ENCODE measurements at regions not wholly inside any gene's neighbourhood (a gene's known extent, or its start where the extent isn't known, plus 50 kb on each side); places are given as distances from the start of the nearest gene placed in this dataset.
A peak's percentile ranks its signal among the peaks of the same experiment; 100 is the strongest.

DNA sequence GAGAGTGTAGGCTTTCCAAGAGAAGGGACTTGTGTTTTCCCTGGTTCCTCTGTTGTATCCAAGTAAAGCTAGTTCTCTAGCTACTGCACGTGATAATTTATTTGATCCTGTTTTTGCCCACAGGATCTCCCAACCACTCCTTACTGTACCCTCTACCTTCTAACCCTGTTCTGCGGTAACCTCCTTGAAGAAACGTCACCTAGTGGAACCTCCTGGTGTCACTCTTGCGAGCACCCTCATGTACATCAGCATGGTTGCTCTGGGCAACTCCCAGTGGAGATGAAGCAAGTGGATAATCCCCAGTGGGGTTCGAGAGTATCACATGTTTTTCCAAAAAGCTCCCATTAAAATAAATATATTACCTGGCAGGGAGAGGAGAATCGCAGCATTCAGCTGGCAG, 108.9 kb upstream of the CLMP start:
- no peak for DNase-seq (ENCODE audit: low spot score)

DNA sequence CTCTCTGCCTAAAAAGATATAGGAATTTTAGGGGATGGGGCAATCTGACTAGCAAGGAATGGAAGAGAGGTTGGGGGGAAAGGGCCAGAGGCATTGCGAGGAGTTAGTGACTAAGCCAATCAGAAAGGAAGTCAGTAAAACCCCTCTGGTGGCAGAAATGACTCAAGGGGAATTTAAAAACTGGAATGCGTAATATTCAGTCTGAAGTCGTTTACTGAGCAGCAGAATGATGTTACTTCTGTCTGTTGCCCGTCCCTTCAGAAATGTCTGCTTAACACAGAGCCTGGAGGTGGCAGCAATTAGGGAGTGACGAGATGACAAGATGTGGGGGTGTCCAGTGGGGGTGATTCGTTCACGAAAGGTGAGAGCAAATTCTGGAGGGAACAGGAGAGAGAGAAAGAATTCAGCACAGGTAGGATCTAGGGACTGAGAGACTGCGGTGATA, 107.7 kb upstream of the CLMP start:
- no peak for DNase-seq (ENCODE audit: low spot score)

- peak; percentile 24 for DNase-seq (ENCODE audit: low spot score)
Measured at GRCh38 chr11:123301696-123302400, 106.8 kb upstream of the CLMP start.

GRCh38 chr11:123301013-123301591, 106.1 kb upstream of the CLMP start:
- no peak for DNase-seq (ENCODE audit: low spot score)

DNA sequence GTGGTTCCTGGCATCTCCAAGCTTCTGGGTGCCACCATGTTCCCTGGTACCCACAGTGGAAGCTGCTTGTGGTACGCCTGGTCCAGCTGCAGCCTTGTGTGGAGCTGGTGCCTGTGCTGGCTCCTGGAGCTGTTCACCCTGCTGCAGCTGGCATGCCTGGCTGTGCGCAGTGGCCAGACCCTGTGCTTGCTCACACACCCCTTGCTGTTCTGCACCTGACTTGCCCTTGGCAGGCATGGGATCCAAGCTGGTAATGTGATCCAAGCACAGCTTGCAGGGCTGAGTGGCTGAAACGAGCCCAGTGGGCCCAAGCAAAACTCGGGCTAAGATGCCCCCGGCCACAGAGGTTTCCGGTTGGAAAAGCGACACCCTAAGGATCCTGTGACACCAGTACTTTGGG, 104.7 kb upstream of the CLMP start:
- DNase-seq (ENCODE audit: low spot score) = no peak

DNA sequence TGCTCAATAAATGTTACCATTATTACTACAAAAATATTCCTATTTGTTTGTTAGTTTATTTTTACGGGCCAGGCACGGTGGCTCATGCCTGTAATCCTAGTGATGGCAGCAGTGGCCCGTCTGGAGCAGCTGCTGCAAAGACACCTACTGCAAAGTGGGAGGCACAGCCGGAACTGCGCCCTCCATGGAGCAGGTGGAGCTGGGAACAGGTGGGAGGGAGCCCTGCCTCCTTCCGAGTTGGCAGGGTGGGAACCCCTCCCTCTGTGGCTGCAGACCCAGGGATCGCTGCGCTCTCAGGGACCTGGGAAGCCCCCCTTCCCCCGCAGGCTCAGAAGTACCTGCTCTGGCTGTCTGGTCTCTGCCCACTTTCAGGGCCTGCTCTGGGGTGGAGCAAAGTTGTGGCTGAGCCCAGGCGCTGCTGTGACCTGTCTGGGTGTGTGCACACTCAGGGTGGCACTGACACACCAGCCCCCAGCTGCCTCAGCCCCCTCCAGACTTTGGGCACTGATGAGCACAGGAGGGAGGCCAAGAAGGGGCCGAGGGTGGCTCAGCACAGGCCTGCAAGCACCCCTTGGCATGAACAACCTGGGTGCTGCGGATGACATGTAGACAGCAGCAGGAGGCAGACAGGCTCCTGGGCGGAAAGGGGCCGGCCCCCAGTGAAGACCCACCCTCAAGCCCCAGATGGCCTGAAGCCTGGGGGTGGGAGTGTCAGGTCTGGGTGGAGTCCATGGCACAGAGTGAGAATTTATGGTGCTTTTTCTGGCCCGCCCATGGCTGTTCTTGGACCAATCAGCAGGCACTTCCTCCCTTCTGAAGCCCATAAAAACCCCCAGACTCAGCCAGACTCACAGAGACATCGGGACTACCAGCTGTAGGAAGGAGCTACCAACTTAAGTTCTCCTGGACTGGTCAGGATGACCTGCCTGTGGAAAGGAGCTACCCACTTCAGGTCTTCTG, 103.7 kb upstream of the CLMP start:
- no peak for DNase-seq (ENCODE audit: low spot score)

DNA sequence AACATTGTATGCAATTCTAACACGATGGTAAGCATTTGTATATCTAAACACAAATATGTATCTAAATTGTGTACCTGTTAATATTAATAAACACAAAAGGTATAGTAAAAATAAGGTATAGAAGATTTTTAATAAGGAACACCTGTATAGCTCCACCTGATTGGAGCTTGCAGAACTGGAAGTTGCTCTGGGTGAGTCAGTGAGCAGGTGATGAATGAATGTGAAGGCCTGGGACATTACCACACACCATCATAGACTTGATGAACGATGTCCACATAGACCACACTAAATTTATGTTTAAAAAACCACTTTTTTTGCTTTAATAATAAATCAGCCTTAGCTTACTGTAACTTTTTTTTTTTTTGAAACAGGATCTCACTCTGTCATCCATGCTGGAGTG, 97.6 kb upstream of the CLMP start:
- DNase-seq (ENCODE audit: low spot score) = no peak

DNA sequence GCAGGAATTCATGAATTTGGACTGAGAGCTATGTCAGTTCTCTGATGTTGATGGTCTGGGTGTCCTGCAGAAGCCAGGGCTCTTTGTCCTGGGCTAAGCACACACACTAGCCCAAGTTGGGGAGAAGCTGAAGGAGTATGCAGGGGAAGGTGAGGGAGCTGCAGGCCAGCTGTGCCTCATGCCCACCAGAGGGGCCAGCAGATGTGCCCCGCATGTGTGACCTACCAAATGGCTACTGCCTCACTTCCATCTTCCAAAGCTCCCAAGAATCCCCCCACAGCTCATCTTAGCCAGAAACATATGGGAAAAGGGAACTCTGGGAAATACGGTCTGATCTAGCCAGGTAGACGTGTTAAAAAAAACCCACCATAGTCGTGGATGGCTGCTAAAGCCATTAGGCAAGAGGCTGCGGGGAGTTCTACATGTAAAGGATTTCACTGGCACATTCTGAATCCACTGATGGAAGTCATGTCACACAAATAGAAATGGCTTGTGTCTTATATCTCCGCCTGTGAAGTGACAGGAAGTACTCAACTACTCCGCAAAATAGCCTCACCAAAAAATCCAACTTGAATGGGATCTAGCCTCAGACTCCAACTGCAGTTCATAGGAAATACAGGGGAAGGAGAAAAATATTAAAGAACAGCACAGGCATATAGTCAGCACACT, 96.3 kb upstream of the CLMP start:
- DNase-seq (ENCODE audit: low spot score) = no peak

DNA sequence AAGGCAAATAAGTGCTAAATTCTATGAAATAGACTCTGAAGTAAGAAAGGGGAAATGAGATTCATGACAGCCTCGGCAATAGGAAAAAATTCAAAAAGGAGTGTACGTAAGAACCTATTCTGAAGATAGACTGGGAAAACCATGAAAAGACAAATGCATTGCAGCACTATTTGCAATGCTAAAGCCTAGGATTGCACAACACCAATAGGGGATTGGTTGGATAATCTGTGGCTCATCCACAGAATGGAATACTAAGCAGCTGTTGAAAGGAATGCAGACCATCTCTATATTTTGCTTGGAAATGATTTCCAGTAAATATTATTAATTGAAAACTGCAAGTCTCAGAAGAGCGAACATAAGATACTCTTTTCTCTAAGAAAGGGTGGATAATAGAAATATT, 91.7 kb upstream of the CLMP start:
- DNase-seq (ENCODE audit: low spot score) = no peak

- no peak for DNase-seq (ENCODE audit: low spot score)
Measured at GRCh38 chr11:123286255-123286654, 91.2 kb upstream of the CLMP start.

- DNase-seq (ENCODE audit: low spot score) = no peak
Measured at GRCh38 chr11:123284454-123284853, 89.4 kb upstream of the CLMP start.

DNA sequence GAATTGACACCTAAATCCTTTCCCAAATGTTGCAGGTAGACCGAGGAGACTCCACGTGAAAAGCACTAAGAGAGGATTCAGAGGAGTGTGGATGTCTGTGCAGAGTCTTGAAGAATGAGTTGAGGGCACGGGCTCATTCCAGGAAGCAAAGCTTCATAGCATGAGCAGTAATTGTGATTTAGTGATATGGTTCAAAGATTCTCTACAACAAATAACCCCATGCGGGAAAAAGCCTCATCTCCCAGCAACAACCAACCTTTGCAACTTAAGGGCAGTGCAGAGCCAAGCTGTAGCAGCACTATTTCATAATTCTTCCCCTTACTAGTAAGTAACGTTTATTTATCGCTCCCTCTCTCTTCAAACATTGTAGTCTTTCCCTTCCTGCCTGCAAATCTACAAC, 87.5 kb upstream of the CLMP start:
- no peak for DNase-seq (ENCODE audit: low spot score)

DNA sequence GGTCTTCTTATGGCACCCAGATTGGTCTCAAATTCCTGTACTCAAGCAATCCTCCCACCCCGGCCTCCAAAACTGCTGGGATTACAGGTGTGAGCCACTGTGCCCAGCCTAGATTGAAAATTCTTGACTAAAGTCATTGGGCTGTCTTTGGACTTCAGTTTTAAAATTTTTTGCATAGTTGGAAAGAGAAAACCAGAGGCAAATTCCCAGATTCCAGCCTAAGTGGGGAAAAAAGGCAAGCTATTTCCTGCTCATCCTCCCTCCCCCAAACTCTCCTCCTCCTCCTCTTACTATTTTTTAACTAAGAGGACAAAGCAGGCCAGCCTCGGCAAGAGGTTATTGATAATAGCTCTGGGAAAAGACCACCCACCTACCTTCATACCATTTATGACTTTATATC, 78.6 kb upstream of the CLMP start:
- no peak for DNase-seq (ENCODE audit: low spot score)

- no peak for DNase-seq (ENCODE audit: low spot score)
Measured at GRCh38 chr11:123272565-123272964, 77.5 kb upstream of the CLMP start.

DNA sequence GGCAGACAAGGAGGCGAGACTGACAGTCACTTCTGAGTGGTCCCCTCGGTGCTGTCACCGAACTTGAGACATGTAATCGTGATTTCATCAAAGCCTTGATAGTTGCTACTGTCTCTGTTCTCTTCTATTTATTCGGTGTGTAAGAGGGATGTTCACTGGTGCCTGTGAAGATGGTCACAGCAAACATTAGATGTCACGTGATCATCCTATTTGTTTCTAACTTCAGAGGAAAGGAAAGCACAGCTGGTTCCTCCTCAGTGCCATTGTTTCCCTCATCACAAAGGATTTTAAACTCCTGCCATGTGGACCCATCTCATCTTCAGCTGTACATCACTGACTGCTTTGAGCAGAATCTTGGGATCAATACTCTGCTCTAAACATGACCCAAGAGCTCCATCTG, 73.1 kb upstream of the CLMP start:
- DNase-seq (ENCODE audit: low spot score) = no peak

- no peak for DNase-seq (ENCODE audit: low spot score)
Measured at GRCh38 chr11:123265951-123266350, 70.9 kb upstream of the CLMP start.

- no peak for DNase-seq (ENCODE audit: low spot score)
Measured at GRCh38 chr11:123264431-123264780, 69.4 kb upstream of the CLMP start.

DNA sequence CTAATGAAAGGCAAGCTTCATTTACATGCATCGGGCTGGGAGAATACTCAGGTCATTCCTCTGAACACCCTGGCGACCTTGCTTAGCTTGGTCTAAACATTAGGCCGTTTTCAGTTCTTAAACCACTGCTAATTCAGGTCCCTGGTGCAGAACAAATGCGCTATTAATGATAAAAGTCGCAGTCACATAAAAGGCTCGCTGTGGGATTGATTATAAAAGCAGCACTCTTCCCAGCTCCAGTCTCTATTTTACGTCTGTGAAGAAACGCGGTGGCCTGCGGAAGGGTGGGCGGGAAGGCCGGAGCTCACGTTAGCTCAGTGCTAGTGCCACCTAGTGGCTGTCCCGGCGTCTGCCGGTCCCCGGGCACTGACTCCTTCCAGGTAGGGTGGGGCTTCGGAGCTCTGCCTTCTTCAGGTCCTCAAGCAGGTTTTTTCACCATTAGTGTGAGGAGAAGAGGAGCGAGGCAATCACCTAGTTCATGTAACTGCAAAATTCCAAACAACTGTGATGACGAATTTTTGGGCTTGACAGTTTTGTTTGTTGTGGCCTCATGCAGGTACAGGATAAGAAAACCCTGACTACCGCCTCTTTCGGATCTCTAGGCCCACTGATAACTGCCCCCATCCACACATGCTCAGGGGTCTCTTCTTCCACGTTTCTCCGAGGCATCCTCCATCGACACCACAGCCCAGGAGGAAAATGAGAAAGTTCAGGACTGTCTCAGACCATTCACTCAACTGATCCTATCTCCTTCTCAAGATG, 66.5 kb upstream of the CLMP start:
- peak; percentile 61 for DNase-seq (ENCODE audit: low spot score)

DNA sequence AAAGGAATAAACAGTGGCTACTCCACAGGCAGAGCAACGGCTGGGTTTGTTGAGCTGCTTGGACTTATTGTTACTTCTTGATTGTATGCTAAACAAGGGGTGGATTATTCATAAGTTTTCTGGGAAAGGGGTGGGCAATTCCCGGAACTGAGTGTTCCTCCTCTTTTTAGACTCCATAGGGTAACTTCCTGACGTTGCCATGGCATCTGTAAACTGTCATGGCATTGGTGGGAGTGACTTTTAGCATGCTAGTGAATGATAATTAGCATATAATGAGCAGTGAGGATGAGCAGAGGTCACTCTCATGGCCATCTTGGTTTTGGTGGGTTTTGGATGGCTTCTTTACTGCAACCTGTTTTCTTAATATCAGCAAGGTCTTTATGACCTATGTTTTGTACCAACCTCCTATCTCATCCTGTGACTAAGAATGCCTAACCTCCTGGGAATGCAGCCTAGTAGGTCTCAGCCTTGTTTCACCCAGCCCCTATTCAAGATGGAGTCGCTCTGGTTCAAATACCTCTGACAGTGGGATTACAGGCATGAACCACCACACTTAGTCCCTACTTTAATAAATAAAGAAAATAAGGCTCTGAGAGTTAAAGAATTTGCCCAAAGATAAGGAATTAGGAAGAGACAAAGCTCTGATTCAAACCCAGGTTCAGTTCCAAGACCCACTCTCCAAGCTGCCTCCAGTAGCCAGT, 65.6 kb upstream of the CLMP start:
- no peak for DNase-seq (ENCODE audit: low spot score)

GRCh38 chr11:123258877-123259276, 63.8 kb upstream of the CLMP start:
- no peak for DNase-seq (ENCODE audit: low spot score)

GRCh38 chr11:123257370-123257769, 62.3 kb upstream of the CLMP start:
- DNase-seq (ENCODE audit: low spot score) = no peak
